ENCODE measurements at regions not wholly inside any gene's neighbourhood (a gene's known extent, or its start where the extent isn't known, plus 50 kb on each side); places are given as distances from the start of the nearest gene placed in this dataset.

DNA sequence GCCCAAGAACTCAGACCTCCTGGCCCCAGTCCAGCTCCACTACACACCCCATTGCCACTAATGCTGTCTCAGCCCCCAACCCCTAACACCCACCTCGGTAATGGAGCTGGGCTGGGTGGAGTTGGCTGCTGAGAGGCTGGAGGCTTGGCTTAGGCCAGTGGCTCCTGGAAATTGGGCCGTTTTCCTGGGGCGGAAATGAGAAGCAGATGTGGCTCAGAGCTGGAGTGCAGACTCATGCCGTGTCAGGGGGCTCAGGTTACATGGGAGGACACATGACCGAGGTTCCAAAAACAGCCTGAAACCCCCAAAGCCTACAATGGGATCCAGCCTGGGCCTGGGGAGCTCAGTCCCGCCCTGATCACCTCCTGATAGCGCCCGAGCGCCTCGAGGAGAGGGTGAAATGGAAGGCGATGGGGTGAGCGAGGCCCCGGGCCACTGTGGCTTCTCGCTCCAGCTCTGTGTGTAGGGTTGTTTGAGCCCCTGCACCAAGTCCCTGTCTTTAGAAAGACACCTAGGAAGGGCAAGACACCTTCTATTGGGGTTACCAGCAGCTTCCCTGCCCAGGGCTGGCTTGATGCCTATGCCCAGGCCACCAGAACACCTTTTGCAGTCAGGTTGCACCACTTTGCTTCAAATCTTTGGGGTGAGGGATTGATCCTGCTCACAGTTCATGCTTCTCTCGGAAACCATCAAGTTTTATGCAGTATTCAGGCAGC lies 175.7 kb upstream of the HAAO start:
- TF ChIP-seq, protein P1, sequence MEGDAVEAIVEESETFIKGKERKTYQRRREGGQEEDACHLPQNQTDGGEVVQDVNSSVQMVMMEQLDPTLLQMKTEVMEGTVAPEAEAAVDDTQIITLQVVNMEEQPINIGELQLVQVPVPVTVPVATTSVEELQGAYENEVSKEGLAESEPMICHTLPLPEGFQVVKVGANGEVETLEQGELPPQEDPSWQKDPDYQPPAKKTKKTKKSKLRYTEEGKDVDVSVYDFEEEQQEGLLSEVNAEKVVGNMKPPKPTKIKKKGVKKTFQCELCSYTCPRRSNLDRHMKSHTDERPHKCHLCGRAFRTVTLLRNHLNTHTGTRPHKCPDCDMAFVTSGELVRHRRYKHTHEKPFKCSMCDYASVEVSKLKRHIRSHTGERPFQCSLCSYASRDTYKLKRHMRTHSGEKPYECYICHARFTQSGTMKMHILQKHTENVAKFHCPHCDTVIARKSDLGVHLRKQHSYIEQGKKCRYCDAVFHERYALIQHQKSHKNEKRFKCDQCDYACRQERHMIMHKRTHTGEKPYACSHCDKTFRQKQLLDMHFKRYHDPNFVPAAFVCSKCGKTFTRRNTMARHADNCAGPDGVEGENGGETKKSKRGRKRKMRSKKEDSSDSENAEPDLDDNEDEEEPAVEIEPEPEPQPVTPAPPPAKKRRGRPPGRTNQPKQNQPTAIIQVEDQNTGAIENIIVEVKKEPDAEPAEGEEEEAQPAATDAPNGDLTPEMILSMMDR (IDR thresholded peaks at IDR 0.05) = no peak
- TF ChIP-seq TCF7L2 (IDR thresholded peaks at IDR 0.05; ENCODE audit: low read depth, low read length) = no peak

All from Panc1 (cell line).